ENCODE measurements at regions not wholly inside any gene's neighbourhood (a gene's known extent, or its start where the extent isn't known, plus 50 kb on each side); places are given as distances from the start of the nearest gene placed in this dataset.

GRCh38 chr4:141406237-141406636 lies 185.5 kb downstream of the ZNF330 start:
- TF ChIP-seq CTCF (conservative IDR thresholded peaks at IDR 0.05; ENCODE audit: low read depth, low read length): no peak
- no peak for TF ChIP-seq EZH2 (IDR thresholded peaks at IDR 0.05; ENCODE audit: borderline replicate concordance, low read depth, low read length, poor library complexity, severe bottlenecking)

All from A673 (cell line).